ENCODE measurements at regions not wholly inside any gene's neighbourhood (a gene's known extent, or its start where the extent isn't known, plus 50 kb on each side); places are given as distances from the start of the nearest gene placed in this dataset.

GRCh38 chr15:88735212-88735611 lies 68.0 kb upstream of the ACAN start:
- no peaks in the 10 kb centered on the region for H3K36me3 Mint-ChIP-seq (ENCODE audit: low read depth)
- no peaks in the 10 kb centered on the region for H3K9me3 Mint-ChIP-seq
- no peak for ATAC-seq (replicated peaks)
- H3K4me1 Mint-ChIP-seq, result no peaks in the 10 kb centered on the region
- peaks cover 25% of the 10 kb centered on the region for H3K27me3 Mint-ChIP-seq
- no peak overlapping the region for H3K4me3 Mint-ChIP-seq
- no peak overlapping the region for H3K27ac Mint-ChIP-seq

GRCh38 chr15:88736204-88736603 lies 67.0 kb upstream of the ACAN start:
- Mint-ChIP-seq H3K27ac (no peak overlapping the region), H3K4me3 (no peak overlapping the region), H3K4me1 (no peaks in the 10 kb centered on the region), H3K27me3 (peaks cover 31% of the 10 kb centered on the region), H3K36me3 (ENCODE audit: low read depth) (no peaks in the 10 kb centered on the region), H3K9me3 (no peaks in the 10 kb centered on the region)
- ATAC-seq (replicated peaks), result no peak

GRCh38 chr15:88738796-88739195 lies 64.4 kb upstream of the ACAN start:
- Mint-ChIP-seq H3K36me3 (ENCODE audit: low read depth) (no peaks in the 10 kb centered on the region), H3K4me1 (no peaks in the 10 kb centered on the region), H3K27ac (no peak overlapping the region), H3K4me3 (no peak overlapping the region), H3K27me3 (peaks cover 37% of the 10 kb centered on the region), H3K9me3 (no peaks in the 10 kb centered on the region)
- ATAC-seq (replicated peaks), result no peak

GRCh38 chr15:88739541-88739940 lies 63.7 kb upstream of the ACAN start:
- Mint-ChIP-seq H3K4me3 (no peak overlapping the region), H3K36me3 (ENCODE audit: low read depth) (no peaks in the 10 kb centered on the region), H3K9me3 (no peaks in the 10 kb centered on the region), H3K27ac (no peak overlapping the region), H3K4me1 (no peaks in the 10 kb centered on the region), H3K27me3 (peaks cover 36% of the 10 kb centered on the region)
- no peak for ATAC-seq (replicated peaks)

- no peaks in the 10 kb centered on the region for H3K4me1 Mint-ChIP-seq
- H3K27ac Mint-ChIP-seq, result no peak overlapping the region
- no peaks in the 10 kb centered on the region for H3K36me3 Mint-ChIP-seq (ENCODE audit: low read depth)
- no peak for ATAC-seq (replicated peaks)
- H3K27me3 Mint-ChIP-seq, result peaks cover 39% of the 10 kb centered on the region
- H3K9me3 Mint-ChIP-seq, result no peaks in the 10 kb centered on the region
- no peak overlapping the region for H3K4me3 Mint-ChIP-seq
These were observed 62.9 kb upstream of the ACAN start for GRCh38 chr15:88740356-88740755.

- H3K36me3 Mint-ChIP-seq (ENCODE audit: low read depth), result no peaks in the 10 kb centered on the region
- H3K27me3 Mint-ChIP-seq, result peaks cover 33% of the 10 kb centered on the region
- H3K27ac Mint-ChIP-seq, result no peak overlapping the region
- no peaks in the 10 kb centered on the region for H3K4me1 Mint-ChIP-seq
- no peaks in the 10 kb centered on the region for H3K9me3 Mint-ChIP-seq
- ATAC-seq (replicated peaks), result no peak
- no peak overlapping the region for H3K4me3 Mint-ChIP-seq
These were observed 62.2 kb upstream of the ACAN start for GRCh38 chr15:88741046-88741445.

GRCh38 chr15:88741671-88742070 lies 61.6 kb upstream of the ACAN start:
- H3K27me3 Mint-ChIP-seq, result peaks cover 31% of the 10 kb centered on the region
- H3K4me3 Mint-ChIP-seq, result no peak overlapping the region
- H3K4me1 Mint-ChIP-seq, result no peaks in the 10 kb centered on the region
- no peak for ATAC-seq (replicated peaks)
- H3K9me3 Mint-ChIP-seq, result no peaks in the 10 kb centered on the region
- H3K36me3 Mint-ChIP-seq (ENCODE audit: low read depth), result no peaks in the 10 kb centered on the region
- H3K27ac Mint-ChIP-seq, result no peak overlapping the region

GRCh38 chr15:88742161-88742560 lies 61.1 kb upstream of the ACAN start:
- ATAC-seq (replicated peaks), result no peak
- H3K4me1 Mint-ChIP-seq, result no peaks in the 10 kb centered on the region
- H3K4me3 Mint-ChIP-seq, result no peak overlapping the region
- H3K9me3 Mint-ChIP-seq, result no peaks in the 10 kb centered on the region
- H3K27me3 Mint-ChIP-seq, result peaks cover 28% of the 10 kb centered on the region
- H3K27ac Mint-ChIP-seq, result no peak overlapping the region
- H3K36me3 Mint-ChIP-seq (ENCODE audit: low read depth), result no peaks in the 10 kb centered on the region

- H3K4me3 Mint-ChIP-seq, result no peak overlapping the region
- no peak overlapping the region for H3K27ac Mint-ChIP-seq
- peaks cover 31% of the 10 kb centered on the region for H3K27me3 Mint-ChIP-seq
- H3K9me3 Mint-ChIP-seq, result no peaks in the 10 kb centered on the region
- no peaks in the 10 kb centered on the region for H3K36me3 Mint-ChIP-seq (ENCODE audit: low read depth)
- no peak for ATAC-seq (replicated peaks)
- no peaks in the 10 kb centered on the region for H3K4me1 Mint-ChIP-seq
These were observed 58.7 kb upstream of the ACAN start for GRCh38 chr15:88744548-88745020.

- no peak overlapping the region for H3K4me3 Mint-ChIP-seq
- no peaks in the 10 kb centered on the region for H3K9me3 Mint-ChIP-seq
- peaks cover 31% of the 10 kb centered on the region for H3K27me3 Mint-ChIP-seq
These were observed 58.2 kb upstream of the ACAN start for GRCh38 chr15:88745065-88745464.

GRCh38 chr15:88745696-88746095 lies 57.5 kb upstream of the ACAN start:
- H3K27ac Mint-ChIP-seq, result no peak overlapping the region
- no peaks in the 10 kb centered on the region for H3K9me3 Mint-ChIP-seq
- no peak for ATAC-seq (replicated peaks)
- peaks cover 28% of the 10 kb centered on the region for H3K27me3 Mint-ChIP-seq
- no peaks in the 10 kb centered on the region for H3K4me1 Mint-ChIP-seq
- no peaks in the 10 kb centered on the region for H3K36me3 Mint-ChIP-seq (ENCODE audit: low read depth)
- H3K4me3 Mint-ChIP-seq, result no peak overlapping the region

More at GRCh38 chr15:88745065-88745464, 58.2 kb upstream of the ACAN start:
- Mint-ChIP-seq H3K27ac (no peak overlapping the region), H3K4me1 (no peaks in the 10 kb centered on the region), H3K36me3 (ENCODE audit: low read depth) (no peaks in the 10 kb centered on the region)
- no peak for ATAC-seq (replicated peaks)

- no peaks in the 10 kb centered on the region for H3K9me3 Mint-ChIP-seq
- no peaks in the 10 kb centered on the region for H3K36me3 Mint-ChIP-seq (ENCODE audit: low read depth)
- no peaks in the 10 kb centered on the region for H3K4me1 Mint-ChIP-seq
- H3K4me3 Mint-ChIP-seq, result no peak overlapping the region
- ATAC-seq (replicated peaks), result no peak
- H3K27me3 Mint-ChIP-seq, result peaks cover 30% of the 10 kb centered on the region
- no peak overlapping the region for H3K27ac Mint-ChIP-seq
These were observed 56.8 kb upstream of the ACAN start for GRCh38 chr15:88746451-88746850.

- Mint-ChIP-seq H3K27me3 (peaks cover 30% of the 10 kb centered on the region), H3K27ac (no peak overlapping the region), H3K36me3 (ENCODE audit: low read depth) (no peaks in the 10 kb centered on the region), H3K4me1 (no peaks in the 10 kb centered on the region), H3K9me3 (no peaks in the 10 kb centered on the region), H3K4me3 (no peak overlapping the region)
- ATAC-seq (replicated peaks), result no peak
These were observed 56.1 kb upstream of the ACAN start for GRCh38 chr15:88747111-88747510.

GRCh38 chr15:88747631-88748030 lies 55.6 kb upstream of the ACAN start:
- H3K27me3 Mint-ChIP-seq, result peaks cover 30% of the 10 kb centered on the region
- H3K27ac Mint-ChIP-seq, result no peak overlapping the region
- H3K9me3 Mint-ChIP-seq, result no peaks in the 10 kb centered on the region
- no peaks in the 10 kb centered on the region for H3K4me1 Mint-ChIP-seq
- H3K4me3 Mint-ChIP-seq, result no peak overlapping the region
- no peak for ATAC-seq (replicated peaks)
- H3K36me3 Mint-ChIP-seq (ENCODE audit: low read depth), result no peaks in the 10 kb centered on the region

GRCh38 chr15:88748081-88748480 lies 55.2 kb upstream of the ACAN start:
- no peak for ATAC-seq (replicated peaks)
- H3K9me3 Mint-ChIP-seq, result no peaks in the 10 kb centered on the region

GRCh38 chr15:88748651-88749050 lies 54.6 kb upstream of the ACAN start:
- H3K4me1 Mint-ChIP-seq, result no peaks in the 10 kb centered on the region
- H3K27me3 Mint-ChIP-seq, result peaks cover 30% of the 10 kb centered on the region
- ATAC-seq (replicated peaks), result no peak
- H3K27ac Mint-ChIP-seq, result no peak overlapping the region
- H3K4me3 Mint-ChIP-seq, result no peak overlapping the region
- H3K36me3 Mint-ChIP-seq (ENCODE audit: low read depth), result no peaks in the 10 kb centered on the region
- no peaks in the 10 kb centered on the region for H3K9me3 Mint-ChIP-seq

More at GRCh38 chr15:88748081-88748480, 55.2 kb upstream of the ACAN start:
- Mint-ChIP-seq H3K4me3 (no peak overlapping the region), H3K4me1 (no peaks in the 10 kb centered on the region), H3K27me3 (peaks cover 33% of the 10 kb centered on the region), H3K27ac (no peak overlapping the region), H3K36me3 (ENCODE audit: low read depth) (no peaks in the 10 kb centered on the region)
